ENCODE measurements at regions not wholly inside any gene's neighbourhood (a gene's known extent, or its start where the extent isn't known, plus 50 kb on each side); places are given as distances from the start of the nearest gene placed in this dataset.
A peak's percentile ranks its signal among the peaks of the same experiment; 100 is the strongest.

- no peak for TF ChIP-seq CTCF (IDR thresholded peaks at IDR 0.05)
- TF ChIP-seq POLR2A (IDR thresholded peaks at IDR 0.05): no peak
- DNase-seq (ENCODE audit: low spot score in 2 of 2): no peak
- no peak overlapping the region for H3K4me3 ChIP-seq (ENCODE audit: low read depth, poor library complexity, severe bottlenecking)
- WGBS, 2 donors: 70 to 82% methylated on average over 16 of the region's 16 CpGs
- intact Hi-C loops (cut with DNase I; ENCODE audit: low total_unique reads): no loop called here
Observed at GRCh38 chr21:39010629-39011404, 172.4 kb downstream of the PSMG1 start.

- intact Hi-C loops (cut with DNase I; ENCODE audit: low total_unique reads): no loop called here
- no peak overlapping the region for H3K4me3 ChIP-seq (ENCODE audit: low read depth, poor library complexity, severe bottlenecking)
- 74 to 75% methylated on average over 5 to 7 of the region's 7 CpGs for WGBS, 2 donors
- no peak for DNase-seq (ENCODE audit: low spot score in 2 of 2)
- no peak for TF ChIP-seq CTCF (IDR thresholded peaks at IDR 0.05)
- no peak for TF ChIP-seq POLR2A (IDR thresholded peaks at IDR 0.05)
Observed at GRCh38 chr21:39009587-39010225, 173.5 kb downstream of the PSMG1 start.

GRCh38 chr21:39007985-39008384 lies 175.3 kb downstream of the PSMG1 start:
- WGBS, 2 donors: 59 to 87% methylated on average over 2 of the region's 2 CpGs
- intact Hi-C loops (cut with DNase I; ENCODE audit: low total_unique reads): no loop called here
- no peak overlapping the region for H3K4me3 ChIP-seq (ENCODE audit: low read depth, poor library complexity, severe bottlenecking)
- TF ChIP-seq POLR2A (IDR thresholded peaks at IDR 0.05): no peak
- no peak for TF ChIP-seq CTCF (IDR thresholded peaks at IDR 0.05)
- no peak for DNase-seq (ENCODE audit: low spot score in 2 of 2)

DNA sequence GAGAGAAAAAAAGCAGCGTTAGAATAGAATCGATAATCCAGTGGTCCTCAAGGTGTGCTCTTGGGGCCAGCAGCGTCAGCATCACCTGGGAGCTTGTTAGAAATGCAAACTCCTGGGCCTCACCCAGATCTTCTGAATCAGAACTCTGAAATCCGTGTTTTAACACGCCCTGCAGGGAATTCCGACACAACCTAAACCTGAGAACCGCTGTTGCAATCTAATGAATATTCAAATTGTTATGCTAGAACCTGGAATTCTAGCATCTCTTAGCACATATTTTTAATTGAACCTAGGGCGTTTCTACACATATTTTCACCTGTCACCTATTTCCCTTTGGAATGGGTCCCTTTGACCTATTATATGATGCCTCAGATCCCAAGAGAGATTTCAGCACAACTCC lies 175.7 kb downstream of the PSMG1 start:
- H3K4me3 ChIP-seq (ENCODE audit: low read depth, poor library complexity, severe bottlenecking): no peak overlapping the region
- intact Hi-C loops (cut with DNase I; ENCODE audit: low total_unique reads): no loop called here
- 35 to 51% methylated on average over 8 of the region's 8 CpGs for WGBS, 2 donors
- no peak for TF ChIP-seq CTCF (IDR thresholded peaks at IDR 0.05)
- no peak for TF ChIP-seq POLR2A (IDR thresholded peaks at IDR 0.05)
- DNase-seq (ENCODE audit: low spot score in 2 of 2): no peak

- 14 to 22% methylated on average over 7 of the region's 7 CpGs for WGBS, 2 donors
- intact Hi-C loops (cut with DNase I; ENCODE audit: low total_unique reads): no loop called here
- TF ChIP-seq CTCF (IDR thresholded peaks at IDR 0.05): no peak
- TF ChIP-seq POLR2A (IDR thresholded peaks at IDR 0.05): no peak
- H3K4me3 ChIP-seq (ENCODE audit: low read depth, poor library complexity, severe bottlenecking): no peak overlapping the region
- DNase-seq (ENCODE audit: low spot score in 2 of 2): peak; percentile 74 to 92
Observed at GRCh38 chr21:39006571-39007311, 176.5 kb downstream of the PSMG1 start.

Data from lower leg skin (tissue), 4 donors.